ENCODE measurements at regions not wholly inside any gene's neighbourhood (a gene's known extent, or its start where the extent isn't known, plus 50 kb on each side); places are given as distances from the start of the nearest gene placed in this dataset.

DNA sequence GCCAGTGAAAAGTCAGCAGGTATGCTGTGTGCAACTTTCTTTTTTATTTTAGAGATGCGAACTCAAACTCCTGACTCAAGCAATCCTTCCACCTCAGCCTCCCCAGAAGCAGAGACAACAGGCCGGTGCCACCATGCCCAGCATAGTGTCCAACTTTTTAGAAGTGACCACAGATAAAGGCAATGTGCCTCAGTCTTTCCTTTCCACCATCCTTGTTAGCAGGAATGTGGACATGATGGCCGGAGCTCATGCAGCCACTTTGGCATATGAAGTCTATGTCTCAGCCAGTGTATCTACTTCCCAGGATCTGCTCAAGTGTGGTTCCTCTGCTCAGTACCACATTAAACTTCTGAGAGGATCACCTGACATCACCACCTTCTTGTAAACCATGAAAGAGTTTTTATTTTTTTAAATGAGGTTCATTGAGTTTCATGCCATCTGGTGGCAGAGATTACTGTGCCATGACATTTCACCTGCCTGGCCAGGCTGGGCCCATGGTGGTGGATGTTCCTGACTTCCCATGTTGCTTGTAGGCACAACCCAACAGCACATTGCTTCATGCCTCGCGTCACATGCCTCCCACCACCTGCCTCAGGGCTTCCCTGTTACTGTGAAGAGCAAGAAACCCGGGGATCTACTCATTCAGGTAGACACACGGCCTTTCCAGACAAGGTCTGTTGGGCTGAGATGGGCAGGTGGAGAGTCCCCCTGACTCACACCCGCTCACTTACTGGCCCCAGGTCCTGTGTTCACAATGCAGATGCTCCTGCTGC lies 216.5 kb downstream of the LY86 start:
- Mint-ChIP-seq H3K27me3 (ENCODE audit: insufficient read depth, unreplicated experiment) (no peaks in the 10 kb centered on the region), H3K4me3 (ENCODE audit: unreplicated experiment) (no peak overlapping the region), H3K9me3 (ENCODE audit: unreplicated experiment) (no peaks in the 10 kb centered on the region), H3K27ac (ENCODE audit: low read depth, unreplicated experiment) (peak overlapping the region; percentile 84), H3K4me1 (ENCODE audit: insufficient read depth, unreplicated experiment) (peaks cover 38% of the 10 kb centered on the region), H3K36me3 (ENCODE audit: insufficient read depth, unreplicated experiment) (no peaks in the 10 kb centered on the region)
- POLR2A ChIA-PET: interaction anchor here (0.7 to 2.8 kb wide), 5 partner anchors 21 to 127 kb away, joined by 3 to 19 read pairs (median 3); no protein-coding TSS in a partner anchor
- TF ChIP-seq, protein P1, sequence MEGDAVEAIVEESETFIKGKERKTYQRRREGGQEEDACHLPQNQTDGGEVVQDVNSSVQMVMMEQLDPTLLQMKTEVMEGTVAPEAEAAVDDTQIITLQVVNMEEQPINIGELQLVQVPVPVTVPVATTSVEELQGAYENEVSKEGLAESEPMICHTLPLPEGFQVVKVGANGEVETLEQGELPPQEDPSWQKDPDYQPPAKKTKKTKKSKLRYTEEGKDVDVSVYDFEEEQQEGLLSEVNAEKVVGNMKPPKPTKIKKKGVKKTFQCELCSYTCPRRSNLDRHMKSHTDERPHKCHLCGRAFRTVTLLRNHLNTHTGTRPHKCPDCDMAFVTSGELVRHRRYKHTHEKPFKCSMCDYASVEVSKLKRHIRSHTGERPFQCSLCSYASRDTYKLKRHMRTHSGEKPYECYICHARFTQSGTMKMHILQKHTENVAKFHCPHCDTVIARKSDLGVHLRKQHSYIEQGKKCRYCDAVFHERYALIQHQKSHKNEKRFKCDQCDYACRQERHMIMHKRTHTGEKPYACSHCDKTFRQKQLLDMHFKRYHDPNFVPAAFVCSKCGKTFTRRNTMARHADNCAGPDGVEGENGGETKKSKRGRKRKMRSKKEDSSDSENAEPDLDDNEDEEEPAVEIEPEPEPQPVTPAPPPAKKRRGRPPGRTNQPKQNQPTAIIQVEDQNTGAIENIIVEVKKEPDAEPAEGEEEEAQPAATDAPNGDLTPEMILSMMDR (IDR thresholded peaks at IDR 0.05; ENCODE audit: unreplicated experiment): no peak
- CTCF ChIA-PET: interaction anchor here (0.9 to 1.1 kb wide), 2 partner anchors 11 to 46 kb away, joined by 3 read pairs; no protein-coding TSS in a partner anchor
- DNase-seq (ENCODE audit: unreplicated experiment): no peak
- BruUV-seq (replicated peaks): no TSS peak
- intact Hi-C loops (cut with micrococcal nuclease): loop anchor here (5.0 kb wide), 2 partner anchors 302 to 342 kb away; partner anchors contain the start of gene RREB1

DNA sequence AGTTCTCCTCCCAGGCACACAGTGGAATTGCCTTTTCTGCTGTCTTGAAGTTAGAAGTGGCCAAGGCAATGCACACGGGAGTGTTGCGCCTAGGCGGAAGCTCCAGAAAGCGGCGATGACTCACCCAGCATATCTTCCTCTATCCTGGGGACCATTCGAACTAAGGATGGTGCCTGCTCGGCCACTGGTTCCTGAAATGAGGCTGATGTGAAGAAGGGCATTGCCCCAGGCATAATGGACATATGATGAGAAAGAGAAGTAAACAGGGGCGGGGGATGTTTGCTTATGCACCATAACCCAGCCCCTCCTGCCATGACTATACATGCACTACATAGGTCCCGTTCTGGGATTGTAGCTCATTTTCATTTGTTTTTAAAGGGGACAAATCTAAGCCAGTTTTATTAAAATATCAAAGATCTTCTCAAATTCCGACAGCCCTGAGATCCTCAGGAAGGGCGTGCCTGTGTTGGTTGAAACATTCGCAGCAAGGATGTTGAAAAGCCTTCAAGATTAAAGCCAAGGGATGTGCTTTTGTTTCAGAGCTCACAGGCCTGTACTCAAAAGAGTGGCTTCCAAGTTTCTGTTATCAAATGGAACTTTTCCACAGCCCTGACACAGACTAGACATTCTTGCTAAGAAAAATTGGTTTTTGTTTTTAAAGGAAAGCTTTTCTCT lies 218.5 kb downstream of the LY86 start:
- ChIA-PET POLR2A (interaction anchor here (0.9 to 1.3 kb wide), 2 partner anchors 37 to 75 kb away, joined by 3 read pairs; no protein-coding TSS in a partner anchor), CTCF (interaction anchor here (0.7 kb wide), 1 partner anchor 1253 kb away, joined by 3 read pairs; no protein-coding TSS in a partner anchor)
- no peaks in the 10 kb centered on the region for H3K36me3 Mint-ChIP-seq (ENCODE audit: insufficient read depth, unreplicated experiment)
- TF ChIP-seq, protein P1 (IDR thresholded peaks at IDR 0.05; ENCODE audit: unreplicated experiment): no peak
- H3K4me1 Mint-ChIP-seq (ENCODE audit: insufficient read depth, unreplicated experiment): peaks cover 49% of the 10 kb centered on the region
- no peak for DNase-seq (ENCODE audit: unreplicated experiment)
- H3K27ac Mint-ChIP-seq (ENCODE audit: low read depth, unreplicated experiment): no peak overlapping the region
- no peaks in the 10 kb centered on the region for H3K27me3 Mint-ChIP-seq (ENCODE audit: insufficient read depth, unreplicated experiment)
- no peak overlapping the region for H3K4me3 Mint-ChIP-seq (ENCODE audit: unreplicated experiment)
- intact Hi-C loops (cut with micrococcal nuclease): no loop called here
- BruUV-seq (replicated peaks): no TSS peak
- H3K9me3 Mint-ChIP-seq (ENCODE audit: unreplicated experiment): no peaks in the 10 kb centered on the region

DNA sequence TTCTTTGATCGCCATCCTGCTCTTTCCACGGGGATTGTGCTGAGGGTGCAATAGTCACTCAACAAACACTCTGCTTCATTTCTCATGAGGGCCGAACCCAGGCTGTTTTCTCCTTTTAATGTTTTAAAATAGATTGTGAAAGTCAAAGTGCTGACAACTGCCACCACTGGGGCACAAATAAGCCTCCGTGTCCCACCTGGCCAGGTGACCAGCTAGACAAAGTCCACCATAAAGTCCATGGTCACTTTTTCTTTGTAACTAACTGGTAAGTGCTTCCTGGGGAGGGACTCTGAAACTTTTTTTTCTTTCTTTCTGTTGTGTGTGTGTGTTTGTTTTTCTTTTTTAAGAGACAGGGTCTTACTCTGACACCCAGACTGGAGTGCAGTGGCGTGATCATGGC lies 219.8 kb downstream of the LY86 start:
- TF ChIP-seq, protein P1 (IDR thresholded peaks at IDR 0.05; ENCODE audit: unreplicated experiment): no peak
- BruUV-seq (replicated peaks): no TSS peak
- POLR2A ChIA-PET: interaction anchor here (0.5 to 1.8 kb wide), 8 partner anchors 13 to 429 kb away, joined by 3 to 7 read pairs (median 3); no protein-coding TSS in a partner anchor
- intact Hi-C loops (cut with micrococcal nuclease): no loop called here
- CTCF ChIA-PET: interaction anchor here (0.9 to 1.8 kb wide), 2 partner anchors 18 to 361 kb away, joined by 3 to 7 read pairs; no protein-coding TSS in a partner anchor
- Mint-ChIP-seq H3K27me3 (ENCODE audit: insufficient read depth, unreplicated experiment) (no peaks in the 10 kb centered on the region), H3K36me3 (ENCODE audit: insufficient read depth, unreplicated experiment) (no peaks in the 10 kb centered on the region), H3K4me1 (ENCODE audit: insufficient read depth, unreplicated experiment) (peaks cover 35% of the 10 kb centered on the region), H3K4me3 (ENCODE audit: unreplicated experiment) (no peak overlapping the region), H3K9me3 (ENCODE audit: unreplicated experiment) (no peaks in the 10 kb centered on the region), H3K27ac (ENCODE audit: low read depth, unreplicated experiment) (no peak overlapping the region)
- DNase-seq (ENCODE audit: unreplicated experiment): no peak

DNA sequence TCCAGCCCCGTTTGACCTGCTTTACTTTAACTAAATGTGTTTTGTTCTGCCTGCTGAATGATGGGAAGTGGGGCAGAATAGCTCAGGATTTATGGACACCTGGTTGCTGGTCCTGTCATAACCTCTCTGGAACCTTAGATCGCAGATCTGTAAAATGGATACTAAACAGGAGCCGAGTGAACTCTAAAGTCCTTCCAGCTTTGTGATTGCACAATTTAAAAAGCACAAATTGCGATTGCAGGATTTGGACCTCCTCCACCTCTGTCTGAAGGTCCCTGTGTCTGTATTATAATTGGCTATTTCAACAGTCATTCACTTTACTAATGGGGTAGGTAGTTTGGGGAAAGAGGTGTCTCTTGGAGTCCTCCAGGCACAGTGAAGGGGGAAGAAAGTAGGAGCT lies 220.4 kb downstream of the LY86 start:
- no peak overlapping the region for H3K4me3 Mint-ChIP-seq (ENCODE audit: unreplicated experiment)
- ChIA-PET CTCF (interaction anchor here (1.8 kb wide), 1 partner anchor 17 kb away, joined by 7 read pairs; no protein-coding TSS in a partner anchor), POLR2A (interaction anchor here (0.7 to 1.8 kb wide), 3 partner anchors 12 to 428 kb away, joined by 3 to 7 read pairs (median 3); no protein-coding TSS in a partner anchor)
- no peaks in the 10 kb centered on the region for H3K27me3 Mint-ChIP-seq (ENCODE audit: insufficient read depth, unreplicated experiment)
- TF ChIP-seq, protein P1 (IDR thresholded peaks at IDR 0.05; ENCODE audit: unreplicated experiment): no peak
- H3K36me3 Mint-ChIP-seq (ENCODE audit: insufficient read depth, unreplicated experiment): no peaks in the 10 kb centered on the region
- no TSS peak for BruUV-seq (replicated peaks)
- H3K4me1 Mint-ChIP-seq (ENCODE audit: insufficient read depth, unreplicated experiment): peaks cover 30% of the 10 kb centered on the region
- no peak for DNase-seq (ENCODE audit: unreplicated experiment)
- no peak overlapping the region for H3K27ac Mint-ChIP-seq (ENCODE audit: low read depth, unreplicated experiment)
- no peaks in the 10 kb centered on the region for H3K9me3 Mint-ChIP-seq (ENCODE audit: unreplicated experiment)
- intact Hi-C loops (cut with micrococcal nuclease): no loop called here

All from MCF 10A (cell line).